Breast epithelium (tissue), 3 donors: ENCODE measurements at regions not wholly inside any gene's neighbourhood (a gene's known extent, or its start where the extent isn't known, plus 50 kb on each side); places are given as distances from the start of the nearest gene placed in this dataset.

Experiments used
- POLR2A ChIP-seq: fragments of 450-650 bp; IDR thresholded peaks from one replicate; pipeline ENCODE4 v1.6.1; 2016; ENCODE audit warnings: antibody characterized with exemption, mild to moderate bottlenecking, moderate library complexity
- TF ChIP-seq, protein P1 (sequence below), 3 donors: fragments of 450-650 bp; IDR thresholded peaks; one replicate each; pipeline ENCODE4 v1.5.1; 2016 to 2017; ENCODE audit warnings: antibody characterized with exemption in 3 of 3, mild to moderate bottlenecking in 3 of 3, moderate library complexity in 3 of 3

DNA sequence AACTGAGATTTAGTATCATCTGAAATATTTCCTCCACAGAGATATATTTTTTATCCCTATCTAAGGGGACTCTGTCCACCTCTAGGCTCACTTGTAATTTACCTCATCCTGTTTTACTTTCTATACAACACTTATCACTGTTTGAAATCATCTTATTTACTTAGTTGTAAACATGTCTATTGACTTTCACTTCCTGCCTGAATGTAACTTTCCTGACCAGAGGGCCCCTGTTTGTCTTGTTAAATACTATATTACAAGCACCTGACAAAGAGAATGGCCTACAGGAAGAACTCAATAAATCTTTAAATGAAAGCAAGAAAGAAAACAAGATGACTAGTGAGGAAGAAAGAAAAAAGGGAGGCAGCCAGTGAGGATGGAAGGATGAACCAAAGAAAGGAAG is 1727.5 kb downstream of the LRRC4C start:
- TF ChIP-seq, protein P1, sequence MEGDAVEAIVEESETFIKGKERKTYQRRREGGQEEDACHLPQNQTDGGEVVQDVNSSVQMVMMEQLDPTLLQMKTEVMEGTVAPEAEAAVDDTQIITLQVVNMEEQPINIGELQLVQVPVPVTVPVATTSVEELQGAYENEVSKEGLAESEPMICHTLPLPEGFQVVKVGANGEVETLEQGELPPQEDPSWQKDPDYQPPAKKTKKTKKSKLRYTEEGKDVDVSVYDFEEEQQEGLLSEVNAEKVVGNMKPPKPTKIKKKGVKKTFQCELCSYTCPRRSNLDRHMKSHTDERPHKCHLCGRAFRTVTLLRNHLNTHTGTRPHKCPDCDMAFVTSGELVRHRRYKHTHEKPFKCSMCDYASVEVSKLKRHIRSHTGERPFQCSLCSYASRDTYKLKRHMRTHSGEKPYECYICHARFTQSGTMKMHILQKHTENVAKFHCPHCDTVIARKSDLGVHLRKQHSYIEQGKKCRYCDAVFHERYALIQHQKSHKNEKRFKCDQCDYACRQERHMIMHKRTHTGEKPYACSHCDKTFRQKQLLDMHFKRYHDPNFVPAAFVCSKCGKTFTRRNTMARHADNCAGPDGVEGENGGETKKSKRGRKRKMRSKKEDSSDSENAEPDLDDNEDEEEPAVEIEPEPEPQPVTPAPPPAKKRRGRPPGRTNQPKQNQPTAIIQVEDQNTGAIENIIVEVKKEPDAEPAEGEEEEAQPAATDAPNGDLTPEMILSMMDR (IDR thresholded peaks at IDR 0.05): no peak
- TF ChIP-seq POLR2A: no peak
